Medulla oblongata (tissue), 1 donor: ENCODE measurements at regions not wholly inside any gene's neighbourhood (a gene's known extent, or its start where the extent isn't known, plus 50 kb on each side); places are given as distances from the start of the nearest gene placed in this dataset.
"Not testable (repeated sequence)": the region's sequence is repeated elsewhere in the genome, so short reads cannot be mapped to it uniquely, and the experiment has no call there.

Experiments used
- DNase-seq: peaks from one replicate; pipeline ENCODE4 v3.0.0-alpha.2; 2015; ENCODE audit errors: extremely low spot score

DNA sequence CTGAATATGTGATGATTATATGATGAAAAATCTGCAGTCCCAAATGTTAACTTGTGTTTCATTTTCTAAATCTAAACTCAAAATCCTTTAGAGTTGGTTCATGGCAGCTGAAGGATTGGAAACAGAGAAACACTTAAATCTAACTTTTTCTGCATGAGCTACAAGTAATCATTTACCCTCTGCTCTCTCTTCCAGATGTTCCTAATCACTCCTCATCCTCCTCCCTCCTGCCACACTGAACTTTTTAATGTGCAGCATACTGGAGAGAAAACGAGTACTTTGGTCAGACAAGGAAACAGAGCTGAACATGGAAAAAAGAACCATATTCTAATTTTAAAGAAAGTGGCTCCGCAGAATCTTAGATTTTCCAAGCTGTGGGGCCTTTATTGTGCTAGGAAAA, 321.2 kb upstream of the COL8A1 start:
- no peak for DNase-seq

DNA sequence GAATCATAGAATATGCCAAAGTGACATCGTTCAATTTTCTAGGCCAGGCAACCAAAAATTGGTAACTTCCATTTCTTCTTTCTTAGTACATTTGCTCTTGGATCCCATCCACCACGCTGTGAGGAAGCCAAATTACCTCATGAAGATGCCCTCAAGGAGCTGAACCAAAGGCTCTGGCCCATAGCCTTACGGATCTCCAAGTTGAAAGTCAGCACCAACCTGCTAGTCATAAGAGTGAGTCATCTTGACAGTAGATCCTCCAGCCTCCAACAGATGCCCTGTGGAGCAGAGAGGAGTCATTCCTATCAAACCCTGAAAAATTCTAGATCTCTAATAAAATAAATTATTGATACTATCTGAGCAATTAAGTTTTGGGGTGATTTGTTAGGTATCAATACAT, 322.5 kb upstream of the COL8A1 start:
- DNase-seq = no peak

DNA sequence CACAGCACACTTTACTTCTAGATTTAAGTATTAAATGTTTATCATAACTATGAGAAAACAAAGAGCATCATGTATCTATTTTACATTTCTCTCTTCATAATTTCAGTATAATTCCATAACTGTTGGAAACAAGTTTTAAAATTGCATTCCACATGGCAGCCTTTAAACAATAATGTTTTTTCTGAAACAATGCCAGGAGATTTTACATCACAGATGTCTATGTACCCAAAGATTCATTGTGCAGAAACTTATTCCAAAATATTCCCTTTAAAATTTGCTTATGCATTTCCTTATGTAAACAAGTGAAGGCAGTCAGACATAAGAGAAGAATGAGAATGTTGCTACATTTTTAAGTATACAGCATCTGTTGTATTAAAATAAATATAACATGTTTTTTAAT, 324.9 kb upstream of the COL8A1 start:
- no peak for DNase-seq

DNA sequence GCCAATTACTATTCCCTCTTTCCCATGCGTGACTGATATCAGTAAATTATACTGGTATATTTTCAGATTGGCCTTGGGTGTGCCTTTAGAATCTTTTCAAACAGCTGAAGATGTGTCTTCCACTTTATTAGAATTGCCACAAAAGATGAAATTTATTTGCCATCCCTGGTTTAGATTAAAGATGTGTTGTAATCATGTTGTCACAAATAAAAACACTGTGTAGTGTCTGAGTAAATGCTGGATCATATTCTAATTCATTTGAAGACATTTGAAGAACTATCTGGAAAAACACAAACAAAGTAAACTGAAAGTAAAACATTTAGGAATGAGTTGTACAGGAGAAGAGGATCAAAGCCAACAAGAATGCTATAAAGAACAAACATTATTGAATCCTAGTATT, 339.7 kb upstream of the COL8A1 start:
- no peak for DNase-seq

DNA sequence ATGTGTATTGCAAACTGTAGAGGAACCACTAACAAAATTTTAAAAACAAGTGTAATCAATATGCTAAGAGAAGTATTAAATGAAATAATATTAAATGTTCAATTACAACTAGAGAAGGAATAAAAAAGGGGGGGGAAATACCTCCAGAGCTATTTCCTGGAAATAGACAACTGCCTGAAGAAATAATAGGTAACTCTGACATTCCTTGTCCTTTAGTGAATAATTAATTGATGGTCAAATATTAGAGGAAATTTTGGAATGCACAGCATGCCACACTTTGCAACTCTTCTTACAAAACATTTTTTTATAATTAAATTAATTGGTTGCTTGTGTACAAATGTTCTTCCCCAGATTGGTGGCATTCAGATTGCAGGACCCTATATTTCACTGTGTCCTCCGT, 342.6 kb upstream of the COL8A1 start:
- no peak for DNase-seq

DNA sequence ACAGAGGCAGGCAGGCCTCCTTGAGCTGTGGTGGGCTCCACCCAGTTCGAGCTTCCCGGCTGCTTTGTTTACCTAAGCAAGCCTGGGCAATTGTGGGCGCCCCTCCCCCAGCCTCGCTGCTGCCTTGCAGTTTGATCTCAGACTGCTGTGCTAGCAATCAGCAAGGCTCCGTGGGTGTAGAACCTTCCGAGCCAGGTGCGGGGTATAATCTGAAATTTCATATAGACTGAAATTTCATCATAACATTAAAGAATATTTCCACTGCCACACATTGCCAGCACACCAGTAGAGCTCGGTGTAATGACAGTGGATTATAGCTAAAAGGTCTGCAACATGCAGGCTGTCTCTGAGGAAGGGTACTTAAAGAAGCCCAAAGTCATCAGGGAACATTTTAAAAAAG, 344.3 kb upstream of the COL8A1 start:
- not testable (repeated sequence) for DNase-seq

DNA sequence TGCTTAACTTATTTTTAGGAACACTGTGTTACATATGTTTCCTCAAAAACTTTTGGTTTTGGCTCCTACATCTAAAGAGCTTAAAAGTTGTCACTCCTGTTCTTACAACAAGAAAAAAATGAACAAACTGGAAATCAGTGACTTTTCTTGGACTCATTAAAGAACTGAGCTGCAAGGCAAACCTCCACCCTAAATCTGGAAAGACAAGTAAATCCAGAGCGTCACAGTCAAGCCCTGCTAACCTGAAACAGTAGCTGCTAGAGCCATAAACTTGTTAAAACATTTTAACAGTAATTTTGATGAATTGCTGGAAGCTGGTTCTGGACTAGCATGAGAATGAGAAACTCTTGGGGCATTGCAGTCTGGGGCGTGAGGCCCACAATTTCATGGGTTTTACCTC, 350.5 kb upstream of the COL8A1 start:
- DNase-seq = no peak

DNA sequence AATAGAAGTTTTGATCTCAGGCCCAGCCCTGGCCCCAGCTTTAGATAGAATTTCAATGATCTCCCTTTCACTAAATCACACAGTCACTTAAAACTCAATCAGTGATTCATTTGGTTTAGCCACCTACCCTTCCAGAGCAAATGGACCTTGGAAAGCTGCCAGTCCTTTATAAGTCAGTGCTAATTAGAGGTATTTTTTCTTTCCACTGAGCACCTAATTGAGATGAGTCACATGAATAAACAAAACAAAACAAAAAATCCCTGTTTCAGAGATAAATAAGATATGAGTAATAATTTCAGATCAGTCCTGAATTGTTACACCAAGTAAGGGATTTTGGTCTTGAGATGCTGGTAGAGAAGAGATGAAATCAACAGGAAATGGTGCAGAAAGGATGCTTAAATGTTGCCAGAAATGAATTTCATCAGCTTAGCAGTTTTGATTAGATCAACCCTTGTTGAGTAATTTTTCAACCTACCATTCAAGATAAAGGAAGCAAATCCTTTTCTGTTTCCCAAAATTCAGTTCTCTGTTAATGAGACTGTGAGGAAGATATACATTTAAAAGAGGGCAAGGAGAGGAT, 352.0 kb upstream of the COL8A1 start:
- no peak for DNase-seq

DNA sequence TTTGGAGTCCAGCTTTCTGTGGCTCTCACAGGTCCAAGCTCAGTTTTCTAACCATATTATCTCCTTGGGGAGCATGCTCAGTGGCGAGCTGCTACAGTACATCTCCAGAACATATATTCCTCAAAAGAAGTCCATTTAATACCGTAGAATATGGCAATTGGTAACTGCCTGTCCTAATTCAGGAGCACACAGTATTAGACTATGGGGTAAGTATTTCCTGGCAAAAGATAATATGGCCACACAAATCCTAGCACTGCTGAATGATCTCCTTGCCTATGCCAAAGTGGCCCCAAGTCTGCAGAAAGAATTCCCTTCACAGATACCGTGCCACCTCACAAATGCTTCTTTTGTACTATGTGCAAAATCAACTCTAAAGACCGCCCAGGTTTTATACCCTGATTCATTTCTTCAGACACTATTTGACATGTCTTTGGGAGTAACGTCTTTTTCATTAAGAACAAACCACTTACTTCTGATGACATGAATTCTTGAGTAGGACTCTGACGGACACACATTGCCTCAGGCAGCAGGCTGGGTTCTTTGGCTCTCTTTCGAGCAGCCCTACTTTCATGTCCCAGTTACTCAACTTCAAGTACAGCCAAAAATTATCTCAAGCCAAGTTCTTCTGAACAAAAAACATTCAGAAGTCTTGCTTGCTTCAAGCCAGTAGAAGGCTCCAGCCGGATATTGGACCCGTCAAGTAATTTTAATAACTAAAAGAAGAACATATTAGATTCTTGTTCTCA, 368.3 kb upstream of the DCBLD2 start:
- DNase-seq = peak; percentile 46

DNA sequence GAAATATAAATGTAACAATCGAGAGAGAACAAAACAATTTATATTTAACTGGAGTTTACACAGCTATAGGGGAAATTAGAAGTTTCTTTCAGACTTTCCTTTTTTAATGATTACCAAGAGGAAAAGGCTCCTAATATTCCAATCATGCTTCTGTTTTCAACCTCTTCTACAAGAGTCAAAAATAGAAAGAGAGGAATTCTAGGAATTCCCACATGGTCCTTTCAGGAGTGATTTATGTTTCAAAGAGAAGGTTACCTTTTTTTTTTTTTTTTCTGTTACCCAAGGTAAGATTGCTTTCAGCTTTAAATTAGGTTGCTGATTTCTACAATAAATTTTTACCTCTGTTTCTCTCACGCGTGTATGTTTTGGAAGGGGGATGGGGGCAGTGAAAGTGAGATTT, 355.3 kb upstream of the DCBLD2 start:
- DNase-seq = no peak

DNA sequence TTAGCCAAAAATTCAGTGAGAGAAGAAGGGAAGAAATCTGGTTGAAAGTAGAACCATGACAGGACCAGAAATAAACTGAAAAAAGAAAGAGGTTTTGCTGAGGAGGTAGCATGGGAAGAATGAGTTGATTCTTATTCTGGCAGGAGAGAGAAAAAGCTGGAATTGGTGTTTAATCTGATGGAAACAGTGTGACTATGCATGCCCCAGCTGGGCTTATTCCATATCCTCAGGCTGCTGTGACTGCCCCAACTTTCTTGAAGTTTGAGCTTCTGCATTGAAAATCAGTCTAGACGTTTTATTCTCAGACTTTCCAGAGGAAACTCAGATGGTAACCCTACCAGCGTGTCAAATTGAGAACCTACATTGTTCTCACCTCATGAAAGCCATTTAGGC, 352.5 kb upstream of the DCBLD2 start:
- peak; percentile 6 for DNase-seq

DNA sequence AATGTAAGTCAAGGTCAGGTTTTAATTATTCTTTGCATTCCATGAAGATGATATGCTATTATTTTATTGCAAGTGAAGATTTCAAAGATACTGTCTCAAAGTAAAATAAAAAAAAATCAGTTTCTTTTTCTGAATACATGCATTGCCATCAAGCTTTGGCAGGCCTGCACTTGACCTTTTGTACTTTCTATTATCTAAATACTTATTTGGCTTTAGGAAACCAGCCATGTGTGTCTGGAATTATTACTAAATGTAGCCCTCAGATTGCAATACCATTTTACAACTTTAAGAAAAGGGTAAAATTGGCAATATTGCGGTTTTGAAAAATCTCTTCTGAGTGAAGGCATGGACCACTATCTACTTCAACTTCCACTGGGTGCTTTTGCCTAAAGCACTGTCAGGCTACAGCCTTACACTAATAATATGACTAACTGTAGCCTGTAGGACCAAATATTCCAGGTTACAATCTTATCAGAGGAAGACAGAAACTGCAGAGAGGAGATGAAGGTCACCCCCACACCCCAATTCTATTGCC, 349.4 kb upstream of the DCBLD2 start:
- no peak for DNase-seq

DNA sequence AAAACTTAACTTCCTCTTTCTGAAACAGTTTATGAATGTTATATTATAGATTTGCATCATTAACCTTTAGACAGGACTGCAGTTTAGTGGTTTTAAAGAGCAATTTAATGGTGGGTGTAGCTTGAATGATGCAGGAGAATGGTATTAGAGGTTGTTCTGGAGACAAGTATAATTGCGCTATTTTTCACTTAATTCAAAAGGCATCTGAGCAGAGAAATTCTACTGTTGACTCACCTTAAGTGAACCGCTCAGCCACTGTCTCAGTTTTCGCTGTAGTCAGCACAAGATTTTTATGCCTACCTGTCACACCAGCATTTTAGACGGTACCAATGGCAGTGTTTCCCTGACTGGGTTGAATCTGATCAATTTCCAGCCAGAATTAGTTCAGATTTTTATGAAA, 348.8 kb upstream of the DCBLD2 start:
- no peak for DNase-seq

DNA sequence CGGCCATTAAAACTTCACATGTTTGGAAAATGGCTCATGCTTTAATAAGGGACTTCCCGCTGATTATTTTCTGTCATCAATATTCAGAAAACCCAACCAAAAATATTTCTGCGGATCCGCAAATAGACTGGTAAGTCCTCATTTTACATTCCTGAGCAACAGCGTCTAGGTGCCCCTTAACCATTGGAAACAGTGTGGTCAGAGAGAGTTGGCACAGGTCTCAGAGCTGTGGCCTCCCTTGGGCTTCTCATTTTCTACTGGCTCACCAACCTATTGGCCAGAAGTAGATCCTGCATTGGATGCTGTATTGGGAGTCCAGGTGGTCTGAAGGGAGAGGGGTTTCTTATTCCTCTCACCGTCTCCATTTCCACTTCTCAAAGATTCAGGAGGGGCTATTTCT, 348.1 kb upstream of the DCBLD2 start:
- no peak for DNase-seq

DNA sequence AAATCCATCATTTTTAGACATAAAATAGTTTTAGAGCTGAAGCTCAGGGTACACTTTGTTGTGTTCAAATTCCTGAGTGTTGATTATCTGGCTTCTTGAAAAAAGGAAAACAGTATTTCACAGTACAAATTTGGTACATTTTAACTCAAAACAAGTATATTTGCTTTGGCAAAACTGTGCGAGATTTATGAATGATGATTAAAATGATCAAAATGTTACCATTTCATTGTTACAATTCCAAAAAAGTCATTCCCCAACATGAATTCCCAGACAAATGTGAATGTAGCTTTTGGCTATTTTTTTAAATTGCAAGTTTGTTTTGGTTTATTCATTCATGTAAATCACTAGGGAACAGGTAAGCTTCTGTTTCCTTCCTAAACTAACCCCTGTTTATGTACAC, 347.4 kb upstream of the DCBLD2 start:
- no peak for DNase-seq

DNA sequence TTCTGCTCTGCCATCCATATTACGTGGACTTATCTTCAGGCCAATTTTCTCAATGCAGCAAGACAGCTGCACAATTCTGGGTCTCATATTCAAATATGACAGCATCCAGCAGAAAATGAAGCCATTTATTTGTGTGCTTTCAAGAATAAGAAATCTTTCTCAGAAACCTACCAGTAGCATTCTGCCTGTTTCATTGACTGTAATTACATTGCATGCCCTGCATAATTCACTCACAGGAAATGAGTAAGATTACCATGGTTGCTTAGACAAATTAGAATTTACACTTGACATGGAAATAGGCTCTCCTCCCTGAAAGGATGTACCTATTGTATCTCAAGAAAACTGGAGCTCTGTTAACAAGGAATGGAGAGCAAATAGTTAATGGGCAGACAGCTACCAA, 346.6 kb upstream of the DCBLD2 start:
- DNase-seq = no peak

DNA sequence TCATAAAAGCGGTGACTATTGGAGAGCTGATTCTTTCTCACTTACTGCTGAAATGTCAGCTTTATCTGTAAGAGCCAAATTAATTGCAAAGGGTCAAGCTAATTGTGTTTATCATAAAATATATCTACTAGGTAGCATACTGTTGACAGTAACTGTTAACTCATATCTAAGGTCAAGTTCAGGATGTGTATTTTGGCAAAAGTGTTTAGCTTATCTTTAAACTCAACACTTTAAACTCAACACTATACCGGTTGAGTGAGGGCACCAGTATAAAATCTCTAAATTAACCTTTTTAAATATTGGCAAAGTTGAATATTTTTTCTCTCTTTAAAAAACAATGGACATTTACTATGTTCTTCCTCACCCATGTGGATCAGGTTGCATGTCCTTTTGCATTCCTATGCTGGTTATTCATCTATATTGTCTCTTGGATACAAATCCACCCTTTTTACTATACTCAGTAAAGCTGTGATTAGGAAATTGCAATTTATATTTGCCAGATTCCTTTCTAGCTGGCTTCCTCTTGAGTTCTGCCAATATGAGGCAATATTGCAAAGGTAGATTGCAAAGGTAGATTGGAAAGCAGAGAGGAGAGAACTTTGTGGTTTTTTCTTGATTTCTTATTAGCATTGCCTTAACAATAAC, 344.6 kb upstream of the DCBLD2 start:
- no peak for DNase-seq

DNA sequence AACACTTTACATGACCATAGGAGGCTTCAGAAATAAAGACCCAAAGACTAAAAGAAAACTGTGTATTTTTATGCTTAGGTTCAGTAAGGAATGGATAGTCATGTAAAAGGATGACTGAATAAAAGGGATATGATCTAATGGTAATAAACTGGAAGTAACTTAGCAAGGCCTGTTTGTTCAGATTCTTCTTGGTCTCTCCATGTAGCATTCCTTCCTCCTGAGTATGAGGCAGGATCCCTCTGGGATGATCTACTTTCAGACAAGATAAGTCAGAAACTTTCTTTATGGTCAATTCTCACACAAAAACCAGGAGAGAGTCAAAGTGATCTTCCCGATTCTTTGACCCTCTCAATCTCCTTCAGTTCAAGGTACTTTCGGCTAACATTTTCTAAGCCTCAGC, 340.8 kb upstream of the DCBLD2 start:
- DNase-seq = no peak

DNA sequence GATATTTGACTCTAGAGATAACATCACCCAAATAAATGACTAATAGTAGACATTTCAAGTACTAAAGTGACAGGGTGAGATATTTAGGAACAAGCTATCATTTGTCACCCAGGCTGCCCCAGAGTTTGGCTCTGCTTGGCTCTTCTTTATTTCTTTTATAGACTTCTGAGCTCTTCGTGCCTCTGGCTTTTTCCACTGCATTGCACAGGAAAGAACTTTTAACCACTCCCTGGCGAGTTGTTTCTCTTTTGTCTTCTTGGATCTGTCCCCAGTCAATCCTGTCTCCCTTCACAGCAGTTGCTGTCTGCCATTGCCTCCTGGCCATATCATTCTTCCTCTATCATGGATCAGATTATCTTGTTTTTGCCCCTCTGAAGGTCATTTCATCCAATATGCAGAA, 339.2 kb upstream of the DCBLD2 start:
- peak; percentile 4 for DNase-seq

DNA sequence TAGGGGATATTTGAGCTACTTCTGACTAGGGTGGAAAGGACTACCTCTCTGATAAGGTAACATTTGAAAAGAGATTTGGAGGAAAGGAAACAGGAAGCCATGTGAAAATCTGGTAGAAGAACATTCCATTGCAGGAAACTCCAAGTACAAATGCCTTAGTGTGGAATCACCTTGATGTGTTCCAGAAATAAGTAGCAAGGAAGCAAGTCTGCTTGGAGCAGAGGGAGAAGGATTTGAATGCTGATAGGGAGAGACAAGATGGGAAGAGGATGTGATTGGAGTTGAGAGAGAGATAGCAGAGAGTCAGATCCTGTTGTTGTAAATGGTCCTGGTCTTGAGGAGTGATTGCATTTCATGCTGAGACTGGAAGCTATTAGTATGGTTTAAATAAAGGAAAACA, 335.1 kb upstream of the DCBLD2 start:
- no peak for DNase-seq

DNA sequence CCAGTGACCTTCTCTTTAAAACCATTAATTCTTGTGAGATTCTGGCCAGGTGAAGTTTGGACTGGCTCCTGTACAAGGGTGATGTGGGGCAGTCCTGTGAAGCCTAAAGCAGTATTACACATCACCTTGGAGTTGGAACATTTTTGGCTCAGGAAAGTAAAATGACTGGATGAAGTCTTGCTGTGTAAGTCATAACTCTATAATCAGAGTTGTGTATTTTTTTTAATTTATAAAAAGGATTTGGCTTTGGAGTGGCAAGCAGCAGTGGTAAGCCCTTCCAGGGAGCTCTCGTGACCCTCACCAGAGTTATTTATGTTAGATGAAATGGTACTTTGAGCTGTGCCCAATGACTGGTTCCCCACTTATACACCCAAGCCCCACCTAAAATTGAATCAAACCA, 331.2 kb upstream of the DCBLD2 start:
- DNase-seq = no peak

DNA sequence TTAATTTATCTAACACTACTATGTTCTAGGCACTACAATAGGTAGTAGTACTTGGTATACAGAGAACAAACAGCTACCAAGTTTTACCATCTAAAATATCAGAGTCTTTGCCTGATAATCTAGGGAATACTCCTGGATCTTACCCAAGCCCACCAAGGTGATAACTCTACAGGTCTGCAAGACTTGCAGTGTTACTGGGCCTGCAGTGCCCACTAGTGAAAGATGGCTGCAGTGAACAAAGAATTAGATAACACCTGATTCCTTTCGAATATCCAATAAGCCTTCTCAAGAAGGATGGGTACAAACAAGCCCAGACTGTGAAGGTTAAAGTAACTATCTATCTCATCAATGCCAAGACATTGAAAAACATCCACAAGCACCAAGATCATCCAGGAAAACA, 317.0 kb upstream of the DCBLD2 start:
- DNase-seq = no peak

DNA sequence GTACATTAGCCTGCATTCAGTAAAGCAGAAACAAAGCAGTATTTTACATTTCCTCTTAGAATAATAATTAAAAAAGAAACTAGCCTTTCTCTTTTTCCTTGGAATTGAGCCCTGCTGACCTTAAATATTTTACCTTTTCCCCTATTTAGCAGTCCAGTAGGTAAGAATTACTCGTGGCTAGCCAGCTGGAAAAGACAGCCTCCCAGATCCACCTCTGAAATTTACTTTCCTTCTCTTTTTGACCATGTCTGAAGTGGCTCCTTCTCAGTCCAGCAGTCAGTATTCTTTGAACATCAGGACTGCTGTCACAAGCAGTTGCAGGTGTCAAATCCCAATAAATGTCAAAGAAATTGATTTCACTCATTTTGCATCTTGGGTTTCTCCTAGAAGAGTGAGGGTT, 311.5 kb upstream of the DCBLD2 start:
- DNase-seq = no peak
